ENCODE measurements at regions not wholly inside any gene's neighbourhood (a gene's known extent, or its start where the extent isn't known, plus 50 kb on each side); places are given as distances from the start of the nearest gene placed in this dataset.
"Not testable (repeated sequence)": the region's sequence is repeated elsewhere in the genome, so short reads cannot be mapped to it uniquely, and the experiment has no call there.

DNA sequence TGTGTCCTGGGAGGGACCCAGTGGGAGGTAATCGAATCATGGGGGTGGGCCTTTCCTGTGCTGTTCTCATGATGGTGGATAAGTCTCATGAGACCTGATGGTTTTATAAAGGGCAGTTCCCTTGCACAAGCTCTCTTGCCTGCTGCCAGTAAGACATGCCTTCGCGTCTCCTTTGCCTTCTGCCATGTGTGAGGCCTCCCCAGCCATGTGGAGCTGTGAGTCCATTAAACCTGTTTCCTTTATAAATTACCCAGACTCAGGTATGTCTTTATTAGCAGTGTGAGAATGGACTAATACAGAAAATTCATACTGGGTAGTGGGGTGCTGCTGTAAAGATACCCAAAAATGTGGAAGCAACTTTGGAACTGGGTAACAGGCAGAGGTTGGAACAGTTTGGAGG lies 300.0 kb upstream of the ZFP42 start:
- 90% methylated on average over 3 of the region's 3 CpGs for WGBS
- H3K36me3 ChIP-seq (ENCODE audit: insufficient read depth); H3K27ac ChIP-seq (ENCODE audit: low read depth); H3K4me3 ChIP-seq (ENCODE audit: low read depth, low read length); H3K4me1 ChIP-seq (ENCODE audit: insufficient read depth); DNase-seq (ENCODE audit: extremely low spot score): not testable (repeated sequence)

DNA sequence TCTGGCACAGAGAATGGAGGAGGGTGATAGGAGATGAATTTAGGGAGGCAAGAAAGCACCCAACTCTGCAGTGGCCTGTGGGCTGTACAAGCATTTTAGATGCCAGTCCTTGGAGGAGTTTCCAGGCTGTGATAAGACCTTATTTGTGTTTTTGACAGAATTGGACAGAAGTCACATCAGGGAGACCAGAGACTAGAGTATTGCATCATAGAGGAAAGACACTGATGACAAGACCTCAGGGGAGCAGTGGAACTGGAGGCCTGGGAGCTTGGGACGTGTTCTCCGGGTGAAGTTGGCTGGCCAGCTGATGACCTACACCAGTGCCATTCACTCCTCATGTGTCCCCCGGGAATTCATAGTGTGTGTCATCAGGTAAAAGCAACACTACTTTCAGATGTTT lies 284.0 kb upstream of the ZFP42 start:
- Histone ChIP-seq H3K4me3 (ENCODE audit: low read depth, low read length) (no peak overlapping the region), H3K36me3 (ENCODE audit: insufficient read depth) (no peaks in the 10 kb centered on the region), H3K4me1 (ENCODE audit: insufficient read depth) (no peaks in the 10 kb centered on the region), H3K27ac (ENCODE audit: low read depth) (no peak overlapping the region)
- DNase-seq (ENCODE audit: extremely low spot score) = no peak
- WGBS = 82% methylated on average over 3 of the region's 3 CpGs

GRCh38 chr4:187714957-187715356 lies 280.6 kb upstream of the ZFP42 start:
- DNase-seq (ENCODE audit: extremely low spot score) = no peak
- no peaks in the 10 kb centered on the region for H3K36me3 ChIP-seq (ENCODE audit: insufficient read depth)
- 82% methylated on average over 5 of the region's 5 CpGs for WGBS

GRCh38 chr4:187715466-187715865 lies 280.1 kb upstream of the ZFP42 start:
- Histone ChIP-seq H3K36me3 (ENCODE audit: insufficient read depth) (no peaks in the 10 kb centered on the region), H3K27ac (ENCODE audit: low read depth) (no peak overlapping the region), H3K4me3 (ENCODE audit: low read depth, low read length) (no peak overlapping the region), H3K4me1 (ENCODE audit: insufficient read depth) (no peaks in the 10 kb centered on the region)
- no peak for DNase-seq (ENCODE audit: extremely low spot score)

More at GRCh38 chr4:187714957-187715356, 280.6 kb upstream of the ZFP42 start:
- H3K4me3 ChIP-seq (ENCODE audit: low read depth, low read length) = no peak overlapping the region
- no peak overlapping the region for H3K27ac ChIP-seq (ENCODE audit: low read depth)
- H3K4me1 ChIP-seq (ENCODE audit: insufficient read depth) = no peaks in the 10 kb centered on the region

GRCh38 chr4:187724456-187724855 lies 271.1 kb upstream of the ZFP42 start:
- H3K4me3 ChIP-seq (ENCODE audit: low read depth, low read length) = no peak overlapping the region
- DNase-seq (ENCODE audit: extremely low spot score) = no peak
- no peak overlapping the region for H3K27ac ChIP-seq (ENCODE audit: low read depth)
- WGBS = 61% methylated on average over 5 of the region's 5 CpGs
- H3K36me3 ChIP-seq (ENCODE audit: insufficient read depth) = no peaks in the 10 kb centered on the region
- H3K4me1 ChIP-seq (ENCODE audit: insufficient read depth) = no peaks in the 10 kb centered on the region

DNA sequence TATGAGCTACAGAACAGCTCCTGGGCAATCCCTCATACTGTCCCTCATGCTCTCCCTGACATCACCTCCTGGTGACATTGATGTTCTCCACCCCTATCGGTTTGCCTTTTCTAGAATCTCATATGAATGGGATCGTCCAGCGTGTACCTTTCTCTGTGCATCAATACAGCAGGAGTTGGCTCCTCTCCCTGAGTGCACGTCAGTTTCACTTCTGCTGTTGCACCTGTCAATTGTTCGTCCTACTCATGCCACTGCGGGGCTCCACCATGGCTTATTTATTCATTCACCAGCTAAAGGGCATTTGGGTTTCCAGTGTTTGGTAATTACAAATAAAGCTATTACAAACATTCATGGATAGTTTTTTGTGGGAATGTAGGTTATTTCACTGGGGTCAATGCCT lies 269.1 kb upstream of the ZFP42 start:
- no peak overlapping the region for H3K4me3 ChIP-seq (ENCODE audit: low read depth, low read length)
- no peaks in the 10 kb centered on the region for H3K36me3 ChIP-seq (ENCODE audit: insufficient read depth)
- H3K27ac ChIP-seq (ENCODE audit: low read depth) = no peak overlapping the region
- no peak for DNase-seq (ENCODE audit: extremely low spot score)
- H3K4me1 ChIP-seq (ENCODE audit: insufficient read depth) = no peaks in the 10 kb centered on the region
- WGBS = 96% methylated on average over 6 of the region's 6 CpGs

DNA sequence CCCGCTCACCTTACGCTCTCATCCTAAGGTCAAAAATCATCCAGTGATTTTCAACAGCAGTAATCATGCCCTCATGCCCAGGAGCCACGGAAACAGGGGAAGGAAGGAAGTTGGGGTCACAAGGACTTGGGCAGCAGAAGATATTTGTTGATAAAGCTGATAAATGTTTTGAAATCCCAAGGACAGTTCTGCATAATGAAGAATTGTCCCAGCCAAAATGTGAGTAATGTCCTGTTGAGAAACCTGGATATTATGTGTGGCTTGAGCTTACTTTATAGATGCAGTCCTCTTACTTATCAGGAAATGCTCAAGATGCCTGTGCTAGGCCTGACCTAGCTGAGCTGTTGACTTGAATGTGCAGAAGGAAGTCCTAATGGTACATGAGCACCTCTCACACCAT lies 263.0 kb upstream of the ZFP42 start:
- H3K4me1 ChIP-seq (ENCODE audit: insufficient read depth) = no peaks in the 10 kb centered on the region
- WGBS = 76% methylated on average over 3 of the region's 3 CpGs
- no peaks in the 10 kb centered on the region for H3K36me3 ChIP-seq (ENCODE audit: insufficient read depth)
- no peak overlapping the region for H3K4me3 ChIP-seq (ENCODE audit: low read depth, low read length)
- no peak overlapping the region for H3K27ac ChIP-seq (ENCODE audit: low read depth)
- DNase-seq (ENCODE audit: extremely low spot score) = no peak

DNA sequence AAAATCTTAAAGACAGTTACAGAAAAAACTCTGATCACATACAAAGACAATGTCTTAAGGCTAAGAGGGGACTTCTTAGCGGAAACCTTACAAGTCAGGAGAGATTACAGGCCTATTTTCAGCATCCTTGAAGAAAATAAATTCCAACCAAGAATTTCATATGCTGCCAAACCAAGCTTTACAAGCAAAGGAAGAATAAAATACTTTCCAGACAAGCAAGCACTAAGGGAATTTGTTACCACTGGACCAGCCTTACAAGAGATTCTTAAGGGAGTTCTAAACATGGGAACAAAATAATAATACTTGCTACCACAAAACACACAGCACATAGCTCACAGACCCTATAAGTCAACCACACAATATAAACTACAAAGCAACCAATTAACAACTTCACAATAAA lies 255.8 kb upstream of the ZFP42 start:
- H3K4me1 ChIP-seq (ENCODE audit: insufficient read depth) = no peaks in the 10 kb centered on the region
- no peak for DNase-seq (ENCODE audit: extremely low spot score)
- H3K27ac ChIP-seq (ENCODE audit: low read depth) = no peak overlapping the region
- WGBS = 92% methylated on average over 1 of the region's 1 CpG
- H3K4me3 ChIP-seq (ENCODE audit: low read depth, low read length) = no peak overlapping the region
- H3K36me3 ChIP-seq (ENCODE audit: insufficient read depth) = no peaks in the 10 kb centered on the region

GRCh38 chr4:187744911-187745310 lies 250.7 kb upstream of the ZFP42 start:
- Histone ChIP-seq H3K27ac (ENCODE audit: low read depth) (no peak overlapping the region), H3K4me3 (ENCODE audit: low read depth, low read length) (no peak overlapping the region), H3K36me3 (ENCODE audit: insufficient read depth) (no peaks in the 10 kb centered on the region), H3K4me1 (ENCODE audit: insufficient read depth) (no peaks in the 10 kb centered on the region)
- no peak for DNase-seq (ENCODE audit: extremely low spot score)
- WGBS = 84% methylated on average over 10 of the region's 10 CpGs

DNA sequence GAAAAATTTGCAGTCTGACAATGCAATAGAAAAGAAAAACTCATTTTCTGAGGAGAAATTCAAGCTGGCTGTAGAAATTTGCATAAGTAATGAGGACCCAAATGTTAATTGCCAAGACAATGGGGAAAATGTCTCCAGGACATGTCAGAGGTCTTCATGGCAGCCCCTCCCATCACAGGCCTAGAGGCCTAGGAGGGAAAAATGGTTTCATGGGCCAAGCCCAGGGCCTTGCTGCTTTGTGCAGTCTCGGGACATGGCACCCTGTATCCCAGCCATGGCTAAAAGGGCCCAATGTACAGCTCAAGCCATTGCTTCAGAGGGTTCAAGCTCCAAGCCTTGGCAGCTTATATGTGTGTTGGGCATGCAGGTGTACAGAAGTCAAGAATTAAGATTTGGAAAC lies 244.9 kb upstream of the ZFP42 start:
- not testable (repeated sequence) for H3K4me1 ChIP-seq (ENCODE audit: insufficient read depth); H3K4me3 ChIP-seq (ENCODE audit: low read depth, low read length); H3K36me3 ChIP-seq (ENCODE audit: insufficient read depth); DNase-seq (ENCODE audit: extremely low spot score); H3K27ac ChIP-seq (ENCODE audit: low read depth)
- WGBS = 86% methylated on average over 1 of the region's 1 CpG

DNA sequence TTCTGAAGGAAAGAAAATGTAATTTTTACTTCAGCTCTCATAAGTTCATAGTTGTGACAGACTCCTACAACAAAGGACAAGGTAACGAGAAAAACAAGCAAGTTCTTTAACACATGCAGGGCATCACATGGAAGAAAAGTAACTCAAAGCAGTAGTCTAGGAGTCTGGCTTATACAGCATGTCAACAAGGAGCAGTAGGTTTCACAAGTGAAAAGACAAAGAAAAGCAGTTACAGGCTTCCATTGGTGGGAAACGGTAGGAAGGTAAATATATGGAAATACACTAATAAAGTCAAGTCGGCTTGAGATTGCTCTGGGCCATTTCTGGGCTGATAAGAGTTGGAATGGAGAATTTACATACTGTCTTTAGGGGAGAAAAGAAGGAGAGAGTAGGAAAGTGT lies 228.4 kb upstream of the ZFP42 start:
- WGBS = 38% methylated on average over 3 of the region's 3 CpGs
- Histone ChIP-seq H3K4me3 (ENCODE audit: low read depth, low read length) (no peak overlapping the region), H3K36me3 (ENCODE audit: insufficient read depth) (no peaks in the 10 kb centered on the region), H3K27ac (ENCODE audit: low read depth) (no peak overlapping the region), H3K4me1 (ENCODE audit: insufficient read depth) (no peaks in the 10 kb centered on the region)
- DNase-seq (ENCODE audit: extremely low spot score) = no peak

DNA sequence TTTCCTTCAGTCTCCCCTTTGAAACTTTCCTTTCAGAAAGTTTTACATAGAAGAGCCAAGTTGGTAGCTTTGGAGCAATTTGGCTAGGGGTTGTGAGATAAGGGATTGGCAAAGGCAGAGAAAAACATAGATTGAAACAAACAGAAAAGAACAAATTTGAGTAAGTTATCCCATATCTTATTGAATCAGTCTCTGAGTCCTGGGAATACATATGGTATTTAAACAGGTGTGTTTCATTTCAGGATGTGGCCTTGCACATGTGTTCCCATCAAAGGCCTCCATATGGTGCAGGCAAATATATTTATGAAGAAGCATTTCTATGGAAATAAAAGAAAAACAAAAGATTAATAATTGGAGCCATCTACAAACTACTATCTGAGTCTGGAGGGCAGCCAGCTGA lies 227.9 kb upstream of the ZFP42 start:
- DNase-seq (ENCODE audit: extremely low spot score) = no peak
- H3K4me3 ChIP-seq (ENCODE audit: low read depth, low read length) = no peak overlapping the region
- H3K27ac ChIP-seq (ENCODE audit: low read depth) = no peak overlapping the region
- no peaks in the 10 kb centered on the region for H3K4me1 ChIP-seq (ENCODE audit: insufficient read depth)
- H3K36me3 ChIP-seq (ENCODE audit: insufficient read depth) = no peaks in the 10 kb centered on the region

DNA sequence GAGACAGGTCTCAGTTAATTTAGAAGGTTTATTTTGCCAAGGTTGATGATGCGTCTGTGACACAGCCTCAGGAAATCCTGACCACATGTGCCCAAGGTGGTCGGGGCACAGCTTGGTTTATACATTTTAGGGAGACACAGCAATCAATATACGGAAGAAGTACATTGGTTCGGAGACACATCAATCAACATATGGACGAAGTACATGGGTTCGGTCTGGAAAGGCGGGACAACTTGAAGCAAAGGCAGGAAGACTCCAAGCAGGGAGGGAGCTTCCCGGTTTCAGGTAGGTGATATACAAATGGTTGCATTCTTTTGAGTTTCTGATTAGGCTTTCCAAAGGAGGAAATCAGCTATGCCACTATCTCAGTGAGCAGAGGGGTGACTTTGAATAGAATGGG lies 225.2 kb upstream of the ZFP42 start:
- no peaks in the 10 kb centered on the region for H3K36me3 ChIP-seq (ENCODE audit: insufficient read depth)
- H3K4me1 ChIP-seq (ENCODE audit: insufficient read depth) = no peaks in the 10 kb centered on the region
- no peak overlapping the region for H3K27ac ChIP-seq (ENCODE audit: low read depth)
- no peak for DNase-seq (ENCODE audit: extremely low spot score)
- H3K4me3 ChIP-seq (ENCODE audit: low read depth, low read length) = no peak overlapping the region
- 94% methylated on average over 8 of the region's 8 CpGs for WGBS

- no peaks in the 10 kb centered on the region for H3K4me1 ChIP-seq (ENCODE audit: insufficient read depth)
- 80% methylated on average over 3 of the region's 3 CpGs for WGBS
- DNase-seq (ENCODE audit: extremely low spot score) = no peak
- H3K27ac ChIP-seq (ENCODE audit: low read depth) = no peak overlapping the region
- H3K36me3 ChIP-seq (ENCODE audit: insufficient read depth) = no peaks in the 10 kb centered on the region
- no peak overlapping the region for H3K4me3 ChIP-seq (ENCODE audit: low read depth, low read length)
Observed at GRCh38 chr4:187777954-187778353, 217.6 kb upstream of the ZFP42 start.

DNA sequence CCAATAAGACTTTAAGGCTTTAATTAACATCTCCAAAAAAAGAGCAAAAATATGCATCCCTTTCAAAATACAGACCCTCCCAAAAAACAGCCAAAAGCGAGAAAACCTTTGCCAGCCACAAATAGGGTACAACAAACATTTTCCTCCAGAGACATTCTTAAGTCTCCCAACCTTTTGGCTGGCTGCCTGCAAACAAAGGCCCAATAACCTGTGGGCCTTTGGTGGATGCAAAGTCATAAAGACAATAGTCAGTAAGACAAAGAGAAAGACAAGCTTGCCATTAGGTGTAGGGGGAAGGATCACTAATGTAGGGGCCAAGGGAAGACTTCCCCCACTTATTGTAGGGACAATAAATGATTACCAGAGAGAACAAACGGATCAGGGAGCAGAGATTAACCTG lies 215.5 kb upstream of the ZFP42 start:
- Histone ChIP-seq H3K36me3 (ENCODE audit: insufficient read depth) (no peaks in the 10 kb centered on the region), H3K4me1 (ENCODE audit: insufficient read depth) (no peaks in the 10 kb centered on the region)
- 74% methylated on average over 2 of the region's 2 CpGs for WGBS

More for the DNA sequence above, 215.5 kb upstream of the ZFP42 start:
- DNase-seq (ENCODE audit: extremely low spot score) = no peak
- Histone ChIP-seq H3K4me3 (ENCODE audit: low read depth, low read length) (no peak overlapping the region), H3K27ac (ENCODE audit: low read depth) (no peak overlapping the region)

Measured in urinary bladder (tissue), 3 donors.